Esophagus muscularis mucosa (tissue), 3 donors: ENCODE measurements at regions not wholly inside any gene's neighbourhood (a gene's known extent, or its start where the extent isn't known, plus 50 kb on each side); places are given as distances from the start of the nearest gene placed in this dataset.

Source experiments
- POLR2A ChIP-seq: fragments of 450-650 bp; IDR thresholded peaks from one replicate; pipeline ENCODE4 v1.6.1; 2017; ENCODE audit warnings: antibody characterized with exemption, moderate library complexity, mild to moderate bottlenecking, low read depth
- TF ChIP-seq, protein P1 (sequence below), 3 experiments: fragments of 200-600 bp in 2 of 3; fragments of 450-650 bp in 1 of 3; sonication (generic) in 2 of 3; IDR thresholded peaks; one replicate each; pipeline ENCODE4 v1.5.1; 2017 to 2019; ENCODE audit warnings: antibody characterized with exemption in 3 of 3, mild to moderate bottlenecking in 2 of 3, moderate library complexity in 1 of 3

DNA sequence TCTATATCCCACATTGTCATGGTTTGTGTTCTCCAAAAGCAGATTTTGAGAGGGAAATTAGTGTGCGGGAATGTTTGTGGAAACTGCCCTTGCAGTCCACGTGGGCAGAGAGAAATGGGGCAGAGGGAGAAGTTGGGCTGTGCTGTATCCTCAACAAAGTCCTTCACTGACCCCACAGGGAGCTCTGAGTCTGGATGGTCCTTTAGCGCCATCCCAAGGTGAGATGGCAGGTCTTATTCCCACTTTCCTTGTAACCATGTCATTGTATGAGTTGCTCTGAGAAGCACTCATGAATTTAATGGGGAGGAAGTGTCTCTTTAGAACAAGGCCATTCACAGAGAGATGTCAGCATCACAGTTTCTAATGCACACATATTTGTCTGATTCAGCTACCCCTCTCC lies 127.1 kb downstream of the ANKRD18B start:
- TF ChIP-seq, protein P1, sequence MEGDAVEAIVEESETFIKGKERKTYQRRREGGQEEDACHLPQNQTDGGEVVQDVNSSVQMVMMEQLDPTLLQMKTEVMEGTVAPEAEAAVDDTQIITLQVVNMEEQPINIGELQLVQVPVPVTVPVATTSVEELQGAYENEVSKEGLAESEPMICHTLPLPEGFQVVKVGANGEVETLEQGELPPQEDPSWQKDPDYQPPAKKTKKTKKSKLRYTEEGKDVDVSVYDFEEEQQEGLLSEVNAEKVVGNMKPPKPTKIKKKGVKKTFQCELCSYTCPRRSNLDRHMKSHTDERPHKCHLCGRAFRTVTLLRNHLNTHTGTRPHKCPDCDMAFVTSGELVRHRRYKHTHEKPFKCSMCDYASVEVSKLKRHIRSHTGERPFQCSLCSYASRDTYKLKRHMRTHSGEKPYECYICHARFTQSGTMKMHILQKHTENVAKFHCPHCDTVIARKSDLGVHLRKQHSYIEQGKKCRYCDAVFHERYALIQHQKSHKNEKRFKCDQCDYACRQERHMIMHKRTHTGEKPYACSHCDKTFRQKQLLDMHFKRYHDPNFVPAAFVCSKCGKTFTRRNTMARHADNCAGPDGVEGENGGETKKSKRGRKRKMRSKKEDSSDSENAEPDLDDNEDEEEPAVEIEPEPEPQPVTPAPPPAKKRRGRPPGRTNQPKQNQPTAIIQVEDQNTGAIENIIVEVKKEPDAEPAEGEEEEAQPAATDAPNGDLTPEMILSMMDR (IDR thresholded peaks at IDR 0.05), result no peak
- no peak for TF ChIP-seq POLR2A
